ENCODE measurements at regions not wholly inside any gene's neighbourhood (a gene's known extent, or its start where the extent isn't known, plus 50 kb on each side); places are given as distances from the start of the nearest gene placed in this dataset.
"Not testable (repeated sequence)": the region's sequence is repeated elsewhere in the genome, so short reads cannot be mapped to it uniquely, and the experiment has no call there.

GRCh38 chr19:28545397-28545796 lies 667.6 kb downstream of the UQCRFS1 start:
- DNase-seq (ENCODE audit: extremely low read depth, low read depth): not testable (repeated sequence)

- DNase-seq (ENCODE audit: extremely low read depth, low read depth): no peak
Observed at GRCh38 chr19:28544451-28545261, 668.3 kb downstream of the UQCRFS1 start.

GRCh38 chr19:28543244-28543776 lies 669.6 kb downstream of the UQCRFS1 start:
- DNase-seq (ENCODE audit: extremely low read depth, low read depth): no peak

GRCh38 chr19:28542394-28543243 lies 670.3 kb downstream of the UQCRFS1 start:
- DNase-seq (ENCODE audit: extremely low read depth, low read depth): no peak

GRCh38 chr19:28541602-28542393 lies 671.2 kb downstream of the UQCRFS1 start:
- no peak for DNase-seq (ENCODE audit: extremely low read depth, low read depth)

- no peak for DNase-seq (ENCODE audit: extremely low read depth, low read depth)
Observed at GRCh38 chr19:28541029-28541428, 671.9 kb downstream of the UQCRFS1 start.

- DNase-seq (ENCODE audit: extremely low read depth, low read depth): not testable (repeated sequence)
Observed at GRCh38 chr19:28540385-28540784, 672.6 kb downstream of the UQCRFS1 start.

- no peak for DNase-seq (ENCODE audit: extremely low read depth, low read depth)
Observed at GRCh38 chr19:28539759-28540158, 673.2 kb downstream of the UQCRFS1 start.

GRCh38 chr19:28538579-28538978 lies 674.4 kb downstream of the UQCRFS1 start:
- not testable (repeated sequence) for DNase-seq (ENCODE audit: extremely low read depth, low read depth)

DNA sequence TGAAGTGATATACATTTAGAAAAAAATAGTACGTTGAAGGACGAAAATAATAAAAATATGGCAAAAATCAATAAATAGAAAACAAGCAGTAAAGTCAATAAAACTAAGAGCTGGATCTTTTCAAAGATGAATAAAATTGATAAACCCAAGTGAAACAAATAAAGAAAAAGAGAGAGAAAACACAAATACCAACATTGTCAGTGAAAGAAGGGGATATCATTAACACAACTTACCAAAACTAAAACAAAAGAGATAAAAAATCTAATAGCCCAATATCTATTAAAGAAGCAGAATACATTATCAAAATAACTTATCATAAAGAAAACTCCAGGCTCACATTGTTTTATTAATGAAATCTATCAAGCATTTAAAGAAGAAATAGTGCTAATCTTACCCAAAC lies 675.1 kb downstream of the UQCRFS1 start:
- DNase-seq (ENCODE audit: extremely low read depth, low read depth): no peak

GRCh38 chr19:28537079-28537478 lies 675.9 kb downstream of the UQCRFS1 start:
- no peak for DNase-seq (ENCODE audit: extremely low read depth, low read depth)

- no peak for DNase-seq (ENCODE audit: extremely low read depth, low read depth)
Observed at GRCh38 chr19:28535352-28535775, 677.6 kb downstream of the UQCRFS1 start.

DNA sequence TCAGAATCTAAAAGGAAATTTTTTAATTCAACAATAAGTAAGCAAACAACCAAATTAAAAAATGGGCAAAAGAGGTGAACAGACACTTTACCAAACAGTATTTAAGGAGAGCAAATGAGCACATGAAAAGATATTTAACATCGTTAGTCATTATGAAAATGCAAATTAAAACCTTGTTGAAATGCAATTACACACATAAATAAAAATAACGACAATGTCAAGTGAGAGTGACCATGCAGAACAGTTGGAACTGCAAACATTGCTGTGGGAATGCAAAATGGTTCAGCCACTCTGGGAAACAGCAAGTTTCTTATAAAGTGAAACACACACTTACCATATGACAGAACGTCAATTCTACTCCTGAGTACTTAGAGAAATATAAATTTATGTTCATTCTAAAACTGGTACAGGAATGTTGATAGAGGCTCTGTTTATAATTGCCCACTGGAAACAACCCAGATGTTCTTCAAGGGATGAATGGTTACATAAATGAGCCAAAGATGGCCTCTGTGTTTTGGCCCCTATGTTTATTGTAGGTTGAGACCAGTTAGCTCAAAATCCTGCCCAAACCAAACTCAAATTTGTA lies 678.1 kb downstream of the UQCRFS1 start:
- DNase-seq (ENCODE audit: extremely low read depth, low read depth): no peak

DNA sequence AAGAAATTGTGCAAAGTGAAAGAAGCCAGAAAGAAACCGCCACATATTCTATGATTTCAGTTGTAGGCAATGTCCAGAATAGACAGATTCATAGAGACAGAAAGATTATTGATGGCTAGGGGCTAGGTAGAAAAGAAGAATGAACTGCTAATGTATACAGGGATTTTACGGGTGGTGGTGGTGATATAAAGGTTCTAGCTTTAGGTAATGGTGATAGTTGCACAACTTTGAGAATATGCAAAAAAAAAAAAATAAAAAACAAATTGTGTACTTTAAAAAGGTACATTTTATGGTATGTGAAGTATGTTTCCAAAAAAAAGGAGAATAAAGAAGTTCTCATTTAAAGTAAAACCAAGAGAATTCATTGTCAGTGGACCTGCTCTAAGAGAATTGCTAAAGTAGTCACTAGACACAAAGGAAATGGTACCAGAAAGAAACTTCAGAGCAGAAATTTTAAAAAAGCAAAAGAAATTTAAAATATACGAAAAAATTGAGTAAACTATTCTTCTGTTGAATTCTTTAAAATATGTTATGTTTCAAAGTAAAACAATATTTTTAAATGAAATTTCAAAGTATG lies 680.1 kb downstream of the UQCRFS1 start:
- no peak for DNase-seq (ENCODE audit: extremely low read depth, low read depth)

- DNase-seq (ENCODE audit: extremely low read depth, low read depth): no peak
Observed at GRCh38 chr19:28531979-28532378, 681.0 kb downstream of the UQCRFS1 start.

- no peak for DNase-seq (ENCODE audit: extremely low read depth, low read depth)
Observed at GRCh38 chr19:28530406-28531035, 682.4 kb downstream of the UQCRFS1 start.

GRCh38 chr19:28526038-28526437 lies 686.9 kb downstream of the UQCRFS1 start:
- no peak for DNase-seq (ENCODE audit: extremely low read depth, low read depth)

GRCh38 chr19:28523619-28524018 lies 689.3 kb downstream of the UQCRFS1 start:
- DNase-seq (ENCODE audit: extremely low read depth, low read depth): no peak

DNA sequence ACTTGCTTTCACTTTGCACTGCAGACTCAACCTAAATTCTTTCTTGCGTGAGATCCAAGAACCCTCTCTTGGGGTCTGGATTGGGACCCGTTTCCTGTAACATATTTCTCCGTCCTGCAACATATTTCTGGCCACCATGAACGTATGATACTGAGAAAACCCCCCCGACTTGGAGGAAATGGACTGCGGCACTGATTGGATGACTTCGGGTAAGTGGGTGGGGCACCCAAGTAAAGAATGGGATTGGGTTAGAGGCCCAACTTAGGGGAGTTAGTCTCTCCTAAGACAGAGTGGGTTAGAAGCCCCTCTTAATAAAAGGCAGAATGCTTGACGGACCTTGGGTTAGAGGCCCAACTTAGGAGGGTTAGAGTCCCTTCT lies 690.4 kb downstream of the UQCRFS1 start:
- DNase-seq (ENCODE audit: extremely low read depth, low read depth): no peak
